Astrocyte (in vitro differentiated cells and primary cell): ENCODE measurements at regions not wholly inside any gene's neighbourhood (a gene's known extent, or its start where the extent isn't known, plus 50 kb on each side); places are given as distances from the start of the nearest gene placed in this dataset.
"Not testable (repeated sequence)": the region's sequence is repeated elsewhere in the genome, so short reads cannot be mapped to it uniquely, and the experiment has no call there.

ENCODE experiments used
- DNase-seq: peaks from one replicate; pipeline ENCODE4 v3.0.0-alpha.2; 2010; ENCODE audit warnings: low read depth
- FAIRE-seq: peaks from 2 replicates; lab custom pipeline; 2011; peaks lifted over from hg19 to GRCh38; lab: Jason Lieb, UNC
- H2AFZ ChIP-seq: 2 replicates; pipeline ENCODE4 v1.6.0; 2012; ENCODE audit warnings: low read depth, low read length, inconsistent platforms
- H3K27ac ChIP-seq: 2 replicates; pipeline ENCODE4 v1.5.1; 2011; ENCODE audit warnings: low read depth, low read length, inconsistent platforms
- H3K27me3 ChIP-seq: 2 replicates; pipeline ENCODE4 v1.6.0; 2011; ENCODE audit warnings: low read length, inconsistent platforms; ENCODE audit not compliant: insufficient read depth
- H3K36me3 ChIP-seq: 2 replicates; pipeline ENCODE4 v1.5.1; 2011; ENCODE audit warnings: low read length, inconsistent platforms; ENCODE audit not compliant: insufficient read depth
- H3K4me1 ChIP-seq: 2 replicates; pipeline ENCODE4 v1.5.1; 2011; ENCODE audit warnings: low read length, inconsistent platforms; ENCODE audit not compliant: insufficient read depth
- H3K4me2 ChIP-seq: 2 replicates; pipeline ENCODE4 v1.6.0; 2012; ENCODE audit warnings: low read length, inconsistent platforms
- H3K4me3 ChIP-seq: 2 replicates; pipeline ENCODE4 v1.5.1; 2011; ENCODE audit warnings: low read depth, mild to moderate bottlenecking, low read length, inconsistent platforms; ENCODE audit not compliant: insufficient read depth
- H3K79me2 ChIP-seq: 2 replicates; pipeline ENCODE4 v1.6.0; 2012; ENCODE audit warnings: mild to moderate bottlenecking, low read length, inconsistent platforms; ENCODE audit not compliant: insufficient read depth
- H3K9ac ChIP-seq: 2 replicates; pipeline ENCODE4 v1.6.0; 2012; ENCODE audit warnings: mild to moderate bottlenecking, low read length, inconsistent platforms
- H3K9me3 ChIP-seq: 2 replicates; pipeline ENCODE4 v1.5.1; 2012; ENCODE audit warnings: low read depth, mild to moderate bottlenecking, low read length, inconsistent platforms; ENCODE audit not compliant: insufficient read depth
- H4K20me1 ChIP-seq: 2 replicates; pipeline ENCODE4 v1.6.0; 2012; ENCODE audit warnings: low read length, inconsistent platforms; ENCODE audit not compliant: insufficient read depth
- H3K27ac Mint-ChIP-seq: one replicate; pipeline ENCODE4 v1.8.0; 2021; ENCODE audit warnings: mild to moderate bottlenecking, mixed read lengths; ENCODE audit not compliant: unreplicated experiment
- H3K27me3 Mint-ChIP-seq: one replicate; pipeline ENCODE4 v1.8.0; 2021; ENCODE audit warnings: low read depth, mixed read lengths; ENCODE audit not compliant: unreplicated experiment
- H3K36me3 Mint-ChIP-seq: one replicate; pipeline ENCODE4 v1.8.0; 2021; ENCODE audit warnings: low read depth, mixed read lengths; ENCODE audit not compliant: unreplicated experiment
- H3K4me1 Mint-ChIP-seq: one replicate; pipeline ENCODE4 v1.8.0; 2021; ENCODE audit warnings: low read depth, mixed read lengths; ENCODE audit not compliant: unreplicated experiment
- H3K4me3 Mint-ChIP-seq: one replicate; pipeline ENCODE4 v1.8.0; 2021; ENCODE audit warnings: mild to moderate bottlenecking, moderate library complexity, mixed read lengths; ENCODE audit not compliant: unreplicated experiment
- H3K9me3 Mint-ChIP-seq: one replicate; pipeline ENCODE4 v1.8.0; 2021; ENCODE audit warnings: mild to moderate bottlenecking, mixed read lengths; ENCODE audit not compliant: unreplicated experiment
- CTCF ChIP-seq: IDR thresholded peaks from 2 replicates; pipeline ENCODE4 v1.5.1; 2011; ENCODE audit warnings: low read depth, mild to moderate bottlenecking, inconsistent platforms, low read length, moderate library complexity; ENCODE audit not compliant: insufficient read depth
- EZH2 ChIP-seq: IDR thresholded peaks from 2 replicates; pipeline ENCODE4 v1.6.1; 2012; ENCODE audit warnings: mild to moderate bottlenecking, low read length, inconsistent platforms; ENCODE audit not compliant: insufficient read depth

- H3K9me3 ChIP-seq, result no peaks in the 10 kb centered on the region
- H3K4me3 ChIP-seq, result no peak overlapping the region
- no peak for DNase-seq
- no peak overlapping the region for H3K4me2 ChIP-seq
- TF ChIP-seq EZH2 (no peak), CTCF (no peak)
- Mint-ChIP-seq H3K27ac (no peak overlapping the region), H3K27me3 (no peaks in the 10 kb centered on the region), H3K4me3 (no peak overlapping the region), H3K36me3 (no peaks in the 10 kb centered on the region), H3K4me1 (peaks cover 27% of the 10 kb centered on the region), H3K9me3 (no peaks in the 10 kb centered on the region)
- no peaks in the 10 kb centered on the region for H4K20me1 ChIP-seq
- FAIRE-seq, result no peak
- no peak overlapping the region for H2AFZ ChIP-seq
- H3K4me1 ChIP-seq, result no peaks in the 10 kb centered on the region
- no peak overlapping the region for H3K9ac ChIP-seq
- no peak overlapping the region for H3K27ac ChIP-seq
- H3K79me2 ChIP-seq, result no peaks in the 10 kb centered on the region
- no peaks in the 10 kb centered on the region for H3K27me3 ChIP-seq
- H3K36me3 ChIP-seq, result no peaks in the 10 kb centered on the region
Measured at GRCh38 chr10:64116707-64117106, 595.5 kb downstream of the REEP3 start.

- Mint-ChIP-seq H3K4me1 (peaks cover 19% of the 10 kb centered on the region), H3K27me3 (no peaks in the 10 kb centered on the region), H3K36me3 (no peaks in the 10 kb centered on the region), H3K9me3 (no peaks in the 10 kb centered on the region), H3K27ac (no peak overlapping the region), H3K4me3 (no peak overlapping the region)
- DNase-seq (no peak), FAIRE-seq (no peak)
- Histone ChIP-seq H4K20me1 (no peaks in the 10 kb centered on the region), H3K4me1 (no peaks in the 10 kb centered on the region), H3K4me3 (no peak overlapping the region), H3K9ac (no peak overlapping the region), H3K9me3 (no peaks in the 10 kb centered on the region), H3K27ac (no peak overlapping the region), H3K27me3 (no peaks in the 10 kb centered on the region), H2AFZ (no peak overlapping the region), H3K36me3 (no peaks in the 10 kb centered on the region), H3K79me2 (no peaks in the 10 kb centered on the region), H3K4me2 (no peak overlapping the region)
- no peak for TF ChIP-seq CTCF
- TF ChIP-seq EZH2, result no peak
Measured at GRCh38 chr10:64118736-64119135, 597.5 kb downstream of the REEP3 start.

- H3K9me3 ChIP-seq, H3K36me3 Mint-ChIP-seq, H3K79me2 ChIP-seq, H3K4me3 ChIP-seq, H3K4me1 ChIP-seq, FAIRE-seq, DNase-seq, H3K4me1 Mint-ChIP-seq, H3K27ac Mint-ChIP-seq, H2AFZ ChIP-seq, H3K4me2 ChIP-seq, H3K27me3 Mint-ChIP-seq, H3K27ac ChIP-seq, H3K9ac ChIP-seq, H3K4me3 Mint-ChIP-seq, H3K27me3 ChIP-seq, H4K20me1 ChIP-seq, H3K36me3 ChIP-seq, H3K9me3 Mint-ChIP-seq: not testable (repeated sequence)
Measured at GRCh38 chr10:64120301-64120980, 599.2 kb downstream of the REEP3 start.
